ENCODE measurements at regions not wholly inside any gene's neighbourhood (a gene's known extent, or its start where the extent isn't known, plus 50 kb on each side); places are given as distances from the start of the nearest gene placed in this dataset.

- H3K36me3 ChIP-seq (ENCODE audit: insufficient read depth in 1 of 2, low read depth in 1 of 2), result no peaks in the 10 kb centered on the region
- ATAC-seq, result no peak
- H3K4me3 ChIP-seq, result no peak overlapping the region
- H3K27me3 ChIP-seq (ENCODE audit: insufficient read depth in 3 of 3, low read length in 2 of 3), result peaks cover 0 to 2% (median 0%) of the 10 kb centered on the region in 3 donors
- no peaks in the 10 kb centered on the region for H3K4me1 ChIP-seq
- intact Hi-C loops (cut with DNase I), result no loop called here
- WGBS, 3 donors, result 43 to 54% (median 46%) methylated on average over 9 of the region's 9 CpGs
- no peak overlapping the region for H3K27ac ChIP-seq
- no peak for DNase-seq
- TF ChIP-seq CTCF (IDR thresholded peaks at IDR 0.05), result no peak
- H3K9me3 ChIP-seq, result no peaks in the 10 kb centered on the region
Measured at GRCh38 chr5:2158767-2159166, 276.0 kb upstream of the IRX4 start.

- no peak for TF ChIP-seq CTCF (IDR thresholded peaks at IDR 0.05)
- Histone ChIP-seq H3K4me1 (no peaks in the 10 kb centered on the region), H3K4me3 (no peak overlapping the region), H3K27me3 (ENCODE audit: insufficient read depth in 3 of 3, low read length in 2 of 3) (peaks cover 0 to 2% (median 0%) of the 10 kb centered on the region in 3 donors), H3K27ac (no peak overlapping the region), H3K36me3 (ENCODE audit: insufficient read depth in 1 of 2, low read depth in 1 of 2) (no peaks in the 10 kb centered on the region), H3K9me3 (no peaks in the 10 kb centered on the region)
- WGBS, 3 donors, result 70 to 82% (median 71%) methylated on average over 5 of the region's 5 CpGs
- intact Hi-C loops (cut with DNase I), result no loop called here
- ATAC-seq (no peak), DNase-seq (no peak)
Measured at GRCh38 chr5:2158109-2158508, 275.4 kb upstream of the IRX4 start.

GRCh38 chr5:2157372-2157771 lies 274.6 kb upstream of the IRX4 start:
- ATAC-seq, result no peak
- H3K4me3 ChIP-seq, result no peak overlapping the region
- H3K4me1 ChIP-seq, result no peaks in the 10 kb centered on the region
- TF ChIP-seq CTCF (IDR thresholded peaks at IDR 0.05), result no peak
- H3K36me3 ChIP-seq (ENCODE audit: insufficient read depth in 1 of 2, low read depth in 1 of 2), result no peaks in the 10 kb centered on the region
- peaks cover 0 to 2% (median 0%) of the 10 kb centered on the region in 3 donors for H3K27me3 ChIP-seq (ENCODE audit: insufficient read depth in 3 of 3, low read length in 2 of 3)
- 82 to 93% (median 87%) methylated on average over 9 of the region's 9 CpGs for WGBS, 3 donors
- H3K9me3 ChIP-seq, result no peaks in the 10 kb centered on the region
- intact Hi-C loops (cut with DNase I), result no loop called here
- no peak overlapping the region for H3K27ac ChIP-seq
- DNase-seq, result no peak

GRCh38 chr5:2156358-2157059 lies 273.8 kb upstream of the IRX4 start:
- intact Hi-C loops (cut with DNase I), result no loop called here
- DNase-seq, result no peak
- no peak for ATAC-seq
- 78 to 85% (median 80%) methylated on average over 14 of the region's 14 CpGs for WGBS, 3 donors
- TF ChIP-seq CTCF (IDR thresholded peaks at IDR 0.05), result no peak
- H3K27ac ChIP-seq, result no peak overlapping the region
- no peaks in the 10 kb centered on the region for H3K4me1 ChIP-seq
- peaks cover 0 to 2% (median 0%) of the 10 kb centered on the region in 3 donors for H3K27me3 ChIP-seq (ENCODE audit: insufficient read depth in 3 of 3, low read length in 2 of 3)
- no peaks in the 10 kb centered on the region for H3K36me3 ChIP-seq (ENCODE audit: insufficient read depth in 1 of 2, low read depth in 1 of 2)
- H3K4me3 ChIP-seq, result no peak overlapping the region
- H3K9me3 ChIP-seq, result no peaks in the 10 kb centered on the region

GRCh38 chr5:2155556-2155955 lies 272.8 kb upstream of the IRX4 start:
- peaks cover 0 to 7% (median 2%) of the 10 kb centered on the region in 3 donors for H3K27me3 ChIP-seq (ENCODE audit: insufficient read depth in 3 of 3, low read length in 2 of 3)
- no peak for TF ChIP-seq CTCF (IDR thresholded peaks at IDR 0.05)
- DNase-seq (no peak), ATAC-seq (no peak)
- H3K4me1 ChIP-seq, result no peaks in the 10 kb centered on the region
- H3K27ac ChIP-seq, result no peak overlapping the region
- intact Hi-C loops (cut with DNase I), result no loop called here
- H3K9me3 ChIP-seq, result no peaks in the 10 kb centered on the region
- H3K36me3 ChIP-seq (ENCODE audit: insufficient read depth in 1 of 2, low read depth in 1 of 2), result no peaks in the 10 kb centered on the region
- H3K4me3 ChIP-seq, result no peak overlapping the region
- WGBS, 3 donors, result 85 to 87% (median 85%) methylated on average over 18 of the region's 18 CpGs
